T-cell (primary cell): ENCODE measurements at regions not wholly inside any gene's neighbourhood (a gene's known extent, or its start where the extent isn't known, plus 50 kb on each side); places are given as distances from the start of the nearest gene placed in this dataset.
"Not testable (repeated sequence)": the region's sequence is repeated elsewhere in the genome, so short reads cannot be mapped to it uniquely, and the experiment has no call there.

Experiments used
- ATAC-seq, 4 experiments: fragments of 200-7000 bp in 3 of 4; fragments of 150-1000 bp in 1 of 4; cut with Tn5 transposase; replicated peaks in 1 of 4; 1 replicate in 3 of 4; 2 replicates in 1 of 4; pipeline ENCODE4 v1.10.0; 2021; ENCODE audit warnings: moderate library complexity in 3 of 4, mild to moderate bottlenecking in 2 of 4, moderate number of reproducible peaks in 1 of 4
- CTCF ChIA-PET, 2 donors: fragments of 300-600 bp; sonication (Branson Sonifier 250); formaldehyde crosslinking; loops; one replicate each; lab custom pipeline; 2022; ENCODE audit warnings: antibody characterized with exemption in 2 of 2; lab: Charles Lee
- POLR2A ChIA-PET, 2 donors: fragments of 300-600 bp; sonication (Branson Sonifier 250); formaldehyde crosslinking; loops; one replicate each; lab custom pipeline; 2022; ENCODE audit warnings: antibody characterized with exemption in 2 of 2; lab: Charles Lee
- DNase-seq, 35 experiments: peaks; one replicate each; pipeline versions ENCODE4 v3.0.0 to v3.0.0-alpha.2; 2013 to 2023
- H3K27ac ChIP-seq: one replicate; pipeline ENCODE4 v1.5.1; 2013; ENCODE audit warnings: low read length
- H3K27me3 ChIP-seq, 2 experiments: replicated peaks in 1 of 2; 1 replicate in 1 of 2; 2 replicates in 1 of 2; pipeline versions ENCODE4 v1.6.1 to v1.7.0; 2013; ENCODE audit warnings: low read length in 1 of 2, mixed read lengths in 1 of 2; ENCODE audit not compliant: control insufficient read depth in 2 of 2, insufficient read depth in 2 of 2; ENCODE audit errors: extremely low read depth in 1 of 2
- H3K36me3 ChIP-seq, 2 donors: 1 replicate in 1 of 2; 2 replicates in 1 of 2; pipeline versions ENCODE4 v1.6.1 to v1.7.0; 2013; ENCODE audit warnings: low read length in 1 of 2; ENCODE audit not compliant: control insufficient read depth in 2 of 2, insufficient read depth in 1 of 2; ENCODE audit errors: extremely low read depth in 1 of 2
- H3K4me1 ChIP-seq, 2 experiments: 1 replicate in 1 of 2; 2 replicates in 1 of 2; pipeline versions ENCODE4 v1.6.1 to v1.7.0; 2013; ENCODE audit warnings: low read length in 2 of 2, mixed read lengths in 1 of 2; ENCODE audit not compliant: insufficient read depth in 2 of 2, control insufficient read depth in 1 of 2; ENCODE audit errors: extremely low read depth in 1 of 2
- H3K4me3 ChIP-seq, 2 donors: 1 replicate in 1 of 2; 2 replicates in 1 of 2; pipeline versions ENCODE4 v1.5.1 to v1.7.0; 2013; ENCODE audit warnings: mild to moderate bottlenecking in 2 of 2, low read length in 1 of 2, moderate library complexity in 1 of 2; ENCODE audit not compliant: control insufficient read depth in 1 of 2; ENCODE audit errors: extremely low read depth in 1 of 2
- H3K9me3 ChIP-seq: 2 replicates; pipeline ENCODE4 v1.7.0; 2013
- H3K27ac Mint-ChIP-seq, 2 donors: one replicate each; pipeline ENCODE4 v1.8.0; 2020 to 2021; ENCODE audit warnings: mild to moderate bottlenecking in 2 of 2, mixed read lengths in 2 of 2
- H3K27me3 Mint-ChIP-seq, 2 donors: one replicate each; pipeline ENCODE4 v1.8.0; 2021 to 2022; ENCODE audit warnings: mixed read lengths in 2 of 2
- H3K36me3 Mint-ChIP-seq: one replicate; pipeline ENCODE4 v1.8.0; 2021; ENCODE audit warnings: mixed read lengths
- H3K4me1 Mint-ChIP-seq, 3 donors: one replicate each; pipeline ENCODE4 v1.8.0; 2020 to 2022; ENCODE audit warnings: mixed read lengths in 3 of 3, mild to moderate bottlenecking in 1 of 3
- H3K4me3 Mint-ChIP-seq, 3 donors: one replicate each; pipeline ENCODE4 v1.8.0; 2020 to 2022; ENCODE audit warnings: mild to moderate bottlenecking in 3 of 3, mixed read lengths in 3 of 3, moderate library complexity in 3 of 3
- H3K9me3 Mint-ChIP-seq, 3 donors: one replicate each; pipeline ENCODE4 v1.8.0; 2020 to 2022; ENCODE audit warnings: mixed read lengths in 3 of 3
- WGBS: methylation state at CpG from one replicate; pipeline ENCODE4 v1.1.5; 2013; ENCODE audit warnings: missing lambda C conversion rate; ENCODE audit not compliant: insufficient coverage; 5-methylcytosine and 5-hydroxymethylcytosine counted together

DNA sequence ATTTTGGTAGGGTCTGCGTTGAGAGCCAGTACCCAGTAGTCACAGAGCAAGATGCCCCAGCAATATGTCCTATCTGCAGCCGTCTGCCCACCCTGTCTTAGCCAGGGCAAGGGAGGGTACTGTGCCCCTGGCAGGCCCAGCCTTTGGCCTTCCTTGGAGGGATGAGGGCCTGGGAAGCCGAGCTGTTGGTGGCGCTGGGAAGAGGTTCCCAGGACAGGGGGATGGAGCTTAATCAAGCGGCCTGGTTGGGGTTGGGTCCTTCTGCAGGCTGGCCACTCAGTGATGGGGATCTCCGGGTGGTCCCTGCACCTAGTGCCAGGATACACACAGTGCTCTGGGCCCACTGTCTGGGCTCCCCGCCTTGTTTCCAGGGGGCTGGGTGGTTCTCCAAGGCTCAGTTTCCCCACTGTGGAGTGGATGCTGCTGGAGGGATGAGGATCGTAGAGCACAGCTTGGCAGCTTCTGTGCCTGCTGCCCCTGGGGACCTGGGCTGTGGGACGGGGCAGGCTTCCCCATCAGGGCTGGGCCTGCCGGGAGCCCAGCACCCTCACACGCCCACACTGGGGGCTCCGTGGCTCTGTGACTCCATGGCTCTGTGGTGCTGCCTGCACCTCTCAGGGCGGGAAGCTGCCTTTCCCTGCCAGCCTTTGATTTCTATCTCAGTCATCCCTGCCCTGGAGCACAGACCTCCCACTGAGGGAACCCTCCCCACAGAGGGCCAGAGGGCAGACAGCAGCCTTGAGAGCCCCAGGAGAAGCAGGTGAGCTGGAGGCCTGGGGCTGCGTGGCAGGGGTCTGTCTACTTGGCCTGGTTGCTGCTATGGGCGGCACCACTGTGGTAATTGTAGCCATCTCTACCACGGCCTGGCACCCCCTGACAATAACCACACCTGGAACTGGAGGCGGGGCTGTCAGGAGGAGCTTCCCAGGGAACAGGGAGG is 357.0 kb downstream of the TMEM121 start:
- Histone ChIP-seq H3K4me1 (no peaks in the 10 kb centered on the region), H3K27me3 (peaks cover 0 to 52% of the 10 kb centered on the region in 2 experiments), H3K9me3 (no peaks in the 10 kb centered on the region), H3K4me3 (no peak overlapping the region), H3K27ac (no peak overlapping the region), H3K36me3 (no peaks in the 10 kb centered on the region)
- CTCF ChIA-PET: no interaction called here
- peaks cover 0 to 17% (median 0%) of the 10 kb centered on the region in 3 donors for H3K4me1 Mint-ChIP-seq
- 72% methylated on average over 13 of the region's 17 CpGs for WGBS
- no peak overlapping the region for H3K27ac Mint-ChIP-seq
- H3K27me3 Mint-ChIP-seq: peaks cover 4 to 26% of the 10 kb centered on the region in 2 donors
- H3K4me3 Mint-ChIP-seq: no peak overlapping the region
- POLR2A ChIA-PET: no interaction called here
- H3K36me3 Mint-ChIP-seq: no peaks in the 10 kb centered on the region
- no peak for ATAC-seq
- peak in 3 of 35 experiments; percentile 1 to 4 (median 1) for DNase-seq
- H3K9me3 Mint-ChIP-seq: no peaks in the 10 kb centered on the region

DNA sequence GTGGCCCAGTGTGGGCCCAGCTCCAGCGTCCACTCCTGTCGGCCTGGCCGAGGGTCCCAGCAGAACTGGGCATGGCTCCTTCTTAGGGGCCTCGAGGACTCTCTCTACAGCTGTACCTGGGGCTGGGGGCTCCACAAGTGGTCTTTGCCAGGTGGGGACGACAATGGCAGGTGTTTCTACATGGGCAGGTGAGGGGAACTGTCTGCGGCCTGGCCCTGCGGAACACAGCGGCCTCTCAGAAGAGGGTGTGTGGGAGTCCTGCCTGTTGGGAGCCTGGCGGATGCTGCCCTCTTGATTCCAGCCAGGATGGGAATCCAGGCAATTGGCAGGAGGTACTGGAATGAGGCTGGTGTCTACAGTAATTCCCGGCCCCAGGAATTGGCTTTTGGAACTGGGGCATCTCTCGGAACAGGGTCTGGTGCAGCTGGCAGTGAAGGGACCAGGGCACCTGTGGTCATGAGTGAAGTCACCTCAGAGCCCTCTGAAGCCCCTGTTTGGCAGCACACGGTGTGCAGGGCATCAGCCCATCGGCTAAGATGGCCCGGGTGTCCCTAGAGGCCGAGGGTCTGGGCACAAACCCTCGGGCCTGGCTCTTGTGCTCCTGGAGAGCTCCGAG is 357.9 kb downstream of the TMEM121 start:
- DNase-seq: peak in 2 of 35 experiments; percentile 1 to 20
- H3K4me3 Mint-ChIP-seq, H3K36me3 ChIP-seq, H3K9me3 ChIP-seq, H3K27ac Mint-ChIP-seq, H3K4me1 ChIP-seq, H3K9me3 Mint-ChIP-seq, CTCF ChIA-PET, H3K27ac ChIP-seq, POLR2A ChIA-PET, H3K4me3 ChIP-seq, H3K36me3 Mint-ChIP-seq, ATAC-seq: not testable (repeated sequence)
- Mint-ChIP-seq H3K27me3 (peaks cover 8 to 25% of the 10 kb centered on the region in 2 donors), H3K4me1 (peaks cover 1 to 26% (median 2%) of the 10 kb centered on the region in 3 donors)
- H3K27me3 ChIP-seq: peaks cover 0 to 51% of the 10 kb centered on the region in 2 experiments
- WGBS: 81% methylated on average over 15 of the region's 17 CpGs

- no peaks in the 10 kb centered on the region for H3K36me3 ChIP-seq
- Mint-ChIP-seq H3K27me3 (peaks cover 8 to 26% of the 10 kb centered on the region in 2 donors), H3K4me1 (peaks cover 2 to 28% (median 7%) of the 10 kb centered on the region in 3 donors), H3K9me3 (no peaks in the 10 kb centered on the region), H3K4me3 (no peak overlapping the region), H3K36me3 (no peaks in the 10 kb centered on the region), H3K27ac (no peak overlapping the region)
- peak in 1 of 35 experiments; percentile 2 for DNase-seq
- no peak overlapping the region for H3K27ac ChIP-seq
- ChIA-PET POLR2A (no interaction called here), CTCF (no interaction called here)
- peaks cover 0 to 2% of the 10 kb centered on the region in 2 experiments for H3K4me1 ChIP-seq
- ATAC-seq: no peak
- no peaks in the 10 kb centered on the region for H3K9me3 ChIP-seq
- no peak overlapping the region for H3K4me3 ChIP-seq
- H3K27me3 ChIP-seq: peaks cover 0 to 52% of the 10 kb centered on the region in 2 experiments
- 85% methylated on average over 9 of the region's 13 CpGs for WGBS
Observed at GRCh38 chr14:105884808-105885281, 358.5 kb downstream of the TMEM121 start.

DNA sequence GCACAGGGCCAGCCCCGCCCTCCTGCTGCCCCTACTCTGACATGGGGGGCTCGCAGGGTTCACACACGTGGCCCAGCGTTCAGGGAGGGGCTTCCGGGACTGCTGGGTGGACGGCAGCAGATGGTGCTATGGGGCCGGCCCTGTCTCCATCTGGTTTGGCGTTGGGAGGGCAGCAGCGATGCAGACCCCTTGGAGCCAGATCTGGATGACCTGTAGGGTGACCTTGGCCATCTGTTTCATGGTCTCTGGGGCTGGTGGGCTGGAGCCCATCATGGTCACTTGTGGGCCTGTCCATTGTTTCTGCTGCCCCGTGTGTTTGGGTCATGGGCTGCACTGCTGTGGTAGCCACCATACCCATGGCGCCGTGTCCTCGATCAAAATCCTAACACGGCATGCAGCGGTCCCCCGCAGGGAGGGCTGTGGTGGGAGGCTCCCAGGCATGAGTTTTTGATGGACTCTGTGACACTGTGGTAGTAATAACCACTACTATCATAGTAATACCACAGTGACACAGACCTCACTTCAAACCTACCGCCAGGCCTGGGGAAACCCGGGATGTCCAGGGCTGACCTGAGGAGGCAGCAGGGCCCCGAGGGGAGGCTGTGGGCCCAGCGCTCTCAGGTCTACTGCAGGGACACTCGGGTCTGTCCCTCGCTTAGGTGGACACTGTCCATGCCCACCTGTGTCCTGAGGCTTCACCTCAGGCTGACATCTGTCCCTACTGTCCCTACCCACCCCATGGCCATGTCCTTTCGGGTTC is 359.4 kb downstream of the TMEM121 start:
- no peaks in the 10 kb centered on the region for H3K36me3 ChIP-seq
- H3K4me3 Mint-ChIP-seq: no peak overlapping the region
- 71% methylated on average over 15 of the region's 23 CpGs for WGBS
- H3K4me1 ChIP-seq: peaks cover 0 to 5% of the 10 kb centered on the region in 2 experiments
- H3K4me1 Mint-ChIP-seq: peaks cover 2 to 32% (median 8%) of the 10 kb centered on the region in 3 donors
- no peak overlapping the region for H3K27ac Mint-ChIP-seq
- no peak overlapping the region for H3K27ac ChIP-seq
- no peak overlapping the region for H3K4me3 ChIP-seq
- no peaks in the 10 kb centered on the region for H3K36me3 Mint-ChIP-seq
- DNase-seq (peak in 2 of 35 experiments; percentile 10 to 21), ATAC-seq (no peak)
- peaks cover 8 to 26% of the 10 kb centered on the region in 2 donors for H3K27me3 Mint-ChIP-seq
- H3K27me3 ChIP-seq: peaks cover 0 to 52% of the 10 kb centered on the region in 2 experiments
- no peaks in the 10 kb centered on the region for H3K9me3 Mint-ChIP-seq
- H3K9me3 ChIP-seq: no peaks in the 10 kb centered on the region
- POLR2A ChIA-PET: no interaction called here
- CTCF ChIA-PET: no interaction called here

- H3K9me3 ChIP-seq, CTCF ChIA-PET, H3K4me3 Mint-ChIP-seq, H3K27ac Mint-ChIP-seq, H3K36me3 ChIP-seq, H3K36me3 Mint-ChIP-seq, H3K27ac ChIP-seq, H3K4me1 ChIP-seq, H3K9me3 Mint-ChIP-seq, ATAC-seq, POLR2A ChIA-PET, H3K4me3 ChIP-seq: not testable (repeated sequence)
- peaks cover 2 to 32% (median 8%) of the 10 kb centered on the region in 3 donors for H3K4me1 Mint-ChIP-seq
- peaks cover 0 to 48% of the 10 kb centered on the region in 2 experiments for H3K27me3 ChIP-seq
- 87% methylated on average over 3 of the region's 4 CpGs for WGBS
- DNase-seq: peak in 3 of 35 experiments; percentile 2 to 19 (median 6)
- peaks cover 8 to 27% of the 10 kb centered on the region in 2 donors for H3K27me3 Mint-ChIP-seq
Observed at GRCh38 chr14:105886791-105887191, 360.4 kb downstream of the TMEM121 start.

GRCh38 chr14:105887692-105888091 is 361.3 kb downstream of the TMEM121 start:
- Histone ChIP-seq H3K36me3 (no peaks in the 10 kb centered on the region), H3K27me3 (peaks cover 0 to 48% of the 10 kb centered on the region in 2 experiments), H3K27ac (no peak overlapping the region), H3K4me1 (peaks cover 0 to 5% of the 10 kb centered on the region in 2 experiments), H3K4me3 (no peak overlapping the region), H3K9me3 (no peaks in the 10 kb centered on the region)
- Mint-ChIP-seq H3K36me3 (no peaks in the 10 kb centered on the region), H3K27ac (no peak overlapping the region), H3K4me1 (peaks cover 2 to 32% (median 8%) of the 10 kb centered on the region in 3 donors), H3K4me3 (no peak overlapping the region), H3K9me3 (no peaks in the 10 kb centered on the region), H3K27me3 (peaks cover 8 to 25% of the 10 kb centered on the region in 2 donors)
- ChIA-PET CTCF (no interaction called here), POLR2A (no interaction called here)
- peak in 1 of 35 experiments; percentile 13 for DNase-seq
- ATAC-seq: no peak
- 8% methylated on average over 2 of the region's 2 CpGs for WGBS
